HEK293 (cell line): ENCODE measurements at regions not wholly inside any gene's neighbourhood (a gene's known extent, or its start where the extent isn't known, plus 50 kb on each side); places are given as distances from the start of the nearest gene placed in this dataset.

ENCODE experiments used
- CTCF ChIP-seq: fragments of 450-650 bp; formaldehyde crosslinking; IDR thresholded peaks from 2 replicates; pipeline ENCODE4 v1.5.1; 2016; ENCODE audit warnings: missing biosample characterization, missing genetic modification characterization
- YY1 ChIP-seq: fragments of 450-650 bp; formaldehyde crosslinking; IDR thresholded peaks from 2 replicates; pipeline ENCODE4 v1.5.1; 2018; ENCODE audit warnings: missing biosample characterization, missing genetic modification characterization
- ZIC2 ChIP-seq: fragments of 450-650 bp; formaldehyde crosslinking; IDR thresholded peaks from 2 replicates; pipeline ENCODE4 v1.5.1; 2016; ENCODE audit warnings: missing biosample characterization, missing genetic modification characterization
- ZNF791 ChIP-seq: fragments of 450-650 bp; formaldehyde crosslinking; IDR thresholded peaks from 2 replicates; pipeline ENCODE4 v1.5.1; 2016; ENCODE audit warnings: missing biosample characterization, missing genetic modification characterization

GRCh38 chr5:91712718-91713117, 329.6 kb upstream of the ARRDC3 start:
- TF ChIP-seq CTCF (tag by site-specific recombination) (no peak), YY1 (tag by site-specific recombination) (no peak), ZIC2 (no peak), ZNF791 (tag by site-specific recombination) (no peak)
